ENCODE measurements at regions not wholly inside any gene's neighbourhood (a gene's known extent, or its start where the extent isn't known, plus 50 kb on each side); places are given as distances from the start of the nearest gene placed in this dataset.

DNA sequence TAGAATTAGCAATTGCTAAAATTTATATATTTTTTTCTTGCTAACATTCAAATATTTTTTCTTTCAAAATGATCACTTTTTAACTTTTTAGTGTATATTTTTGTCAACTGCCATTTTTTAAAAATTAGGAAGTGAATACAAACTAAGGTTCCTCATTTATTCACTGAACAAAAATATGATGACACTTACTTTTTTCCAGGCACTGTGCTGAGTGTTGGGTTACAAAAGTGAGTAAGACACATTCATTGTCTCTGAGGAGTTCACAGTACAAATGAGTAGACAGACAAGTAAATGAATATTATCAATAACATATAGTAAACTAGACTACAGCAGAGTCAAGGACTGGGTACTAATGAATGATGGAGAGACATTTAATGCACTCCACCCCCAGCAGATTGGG, 543.5 kb downstream of the PDHA2 start:
- Mint-ChIP-seq H3K4me3 (no peak overlapping the region), H3K36me3 (ENCODE audit: low read depth) (no peaks in the 10 kb centered on the region), H3K9me3 (no peaks in the 10 kb centered on the region), H3K4me1 (no peaks in the 10 kb centered on the region), H3K27ac (no peak overlapping the region), H3K27me3 (ENCODE audit: low read depth) (no peaks in the 10 kb centered on the region)
- TF ChIP-seq, protein P1, sequence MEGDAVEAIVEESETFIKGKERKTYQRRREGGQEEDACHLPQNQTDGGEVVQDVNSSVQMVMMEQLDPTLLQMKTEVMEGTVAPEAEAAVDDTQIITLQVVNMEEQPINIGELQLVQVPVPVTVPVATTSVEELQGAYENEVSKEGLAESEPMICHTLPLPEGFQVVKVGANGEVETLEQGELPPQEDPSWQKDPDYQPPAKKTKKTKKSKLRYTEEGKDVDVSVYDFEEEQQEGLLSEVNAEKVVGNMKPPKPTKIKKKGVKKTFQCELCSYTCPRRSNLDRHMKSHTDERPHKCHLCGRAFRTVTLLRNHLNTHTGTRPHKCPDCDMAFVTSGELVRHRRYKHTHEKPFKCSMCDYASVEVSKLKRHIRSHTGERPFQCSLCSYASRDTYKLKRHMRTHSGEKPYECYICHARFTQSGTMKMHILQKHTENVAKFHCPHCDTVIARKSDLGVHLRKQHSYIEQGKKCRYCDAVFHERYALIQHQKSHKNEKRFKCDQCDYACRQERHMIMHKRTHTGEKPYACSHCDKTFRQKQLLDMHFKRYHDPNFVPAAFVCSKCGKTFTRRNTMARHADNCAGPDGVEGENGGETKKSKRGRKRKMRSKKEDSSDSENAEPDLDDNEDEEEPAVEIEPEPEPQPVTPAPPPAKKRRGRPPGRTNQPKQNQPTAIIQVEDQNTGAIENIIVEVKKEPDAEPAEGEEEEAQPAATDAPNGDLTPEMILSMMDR (IDR thresholded peaks at IDR 0.05; ENCODE audit: unreplicated experiment in 3 of 3): no peak

DNA sequence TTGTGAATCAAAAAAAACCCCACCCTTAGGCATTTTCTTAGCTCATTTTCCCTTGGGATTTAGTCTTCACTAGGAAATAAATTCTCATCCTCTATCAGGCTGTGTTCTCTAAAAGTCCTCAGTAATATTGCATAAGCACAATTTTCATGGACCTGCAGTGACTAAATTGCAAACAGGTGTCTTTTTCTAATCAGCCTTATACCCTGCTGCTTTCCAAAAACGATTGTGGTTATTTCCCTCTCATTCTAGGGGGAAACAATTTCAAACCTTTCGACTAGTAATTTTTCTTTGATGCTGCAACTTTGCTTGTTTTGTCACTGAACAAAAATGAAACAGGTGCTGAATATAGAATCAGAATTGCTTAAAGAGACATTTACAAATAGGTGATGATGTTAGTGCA, 549.9 kb downstream of the PDHA2 start:
- TF ChIP-seq, protein P1 (IDR thresholded peaks at IDR 0.05; ENCODE audit: unreplicated experiment in 3 of 3): no peak
- H3K36me3 Mint-ChIP-seq (ENCODE audit: low read depth): no peaks in the 10 kb centered on the region
- H3K9me3 Mint-ChIP-seq: no peaks in the 10 kb centered on the region
- H3K4me1 Mint-ChIP-seq: no peaks in the 10 kb centered on the region
- no peaks in the 10 kb centered on the region for H3K27me3 Mint-ChIP-seq (ENCODE audit: low read depth)
- H3K27ac Mint-ChIP-seq: no peak overlapping the region
- H3K4me3 Mint-ChIP-seq: no peak overlapping the region

DNA sequence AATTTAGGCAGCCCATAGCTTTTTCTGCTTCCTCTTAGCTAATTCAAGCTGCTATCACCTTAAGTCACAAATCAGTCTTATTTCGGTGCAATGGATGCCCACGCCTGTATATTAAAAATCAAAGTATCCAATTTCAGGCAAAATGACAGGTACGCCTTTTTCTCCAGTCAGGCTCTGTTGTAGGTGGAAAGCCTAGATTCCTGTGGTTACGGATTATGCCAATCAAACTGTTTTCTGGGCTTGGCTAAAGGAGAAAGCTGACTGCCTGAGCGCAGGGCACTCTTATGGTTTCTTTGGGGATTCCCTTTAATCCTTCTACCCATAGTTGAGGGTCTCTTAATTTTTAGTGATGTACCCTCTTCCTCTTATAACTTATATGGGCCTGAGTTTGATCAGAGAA, 550.5 kb downstream of the PDHA2 start:
- Mint-ChIP-seq H3K4me3 (no peak overlapping the region), H3K36me3 (ENCODE audit: low read depth) (no peaks in the 10 kb centered on the region), H3K27me3 (ENCODE audit: low read depth) (no peaks in the 10 kb centered on the region), H3K9me3 (no peaks in the 10 kb centered on the region), H3K27ac (no peak overlapping the region), H3K4me1 (no peaks in the 10 kb centered on the region)
- TF ChIP-seq, protein P1 (IDR thresholded peaks at IDR 0.05; ENCODE audit: unreplicated experiment in 3 of 3): no peak

DNA sequence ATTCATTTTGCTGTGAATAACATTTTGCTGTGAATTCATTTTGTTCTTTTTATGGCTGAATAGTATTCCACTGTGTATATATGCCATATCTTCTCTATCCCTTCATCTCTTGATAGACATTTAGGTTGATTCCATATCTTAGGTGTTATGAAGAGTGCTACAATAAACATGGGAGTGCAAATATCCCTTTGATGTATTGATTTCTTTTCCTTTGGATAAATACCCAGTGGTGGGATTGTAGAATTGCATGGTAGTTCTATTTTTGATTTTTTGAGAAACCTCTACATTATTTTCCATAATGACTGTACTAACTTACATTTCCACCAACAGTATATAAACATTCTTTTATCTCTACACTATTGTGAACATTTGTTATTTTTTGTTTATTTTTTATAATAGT, 555.9 kb downstream of the PDHA2 start:
- H3K27ac Mint-ChIP-seq: no peak overlapping the region
- no peaks in the 10 kb centered on the region for H3K27me3 Mint-ChIP-seq (ENCODE audit: low read depth)
- peaks cover 5% of the 10 kb centered on the region for H3K9me3 Mint-ChIP-seq
- H3K4me1 Mint-ChIP-seq: no peaks in the 10 kb centered on the region
- TF ChIP-seq, protein P1 (IDR thresholded peaks at IDR 0.05; ENCODE audit: unreplicated experiment in 3 of 3): no peak
- H3K4me3 Mint-ChIP-seq: no peak overlapping the region
- H3K36me3 Mint-ChIP-seq (ENCODE audit: low read depth): no peaks in the 10 kb centered on the region

DNA sequence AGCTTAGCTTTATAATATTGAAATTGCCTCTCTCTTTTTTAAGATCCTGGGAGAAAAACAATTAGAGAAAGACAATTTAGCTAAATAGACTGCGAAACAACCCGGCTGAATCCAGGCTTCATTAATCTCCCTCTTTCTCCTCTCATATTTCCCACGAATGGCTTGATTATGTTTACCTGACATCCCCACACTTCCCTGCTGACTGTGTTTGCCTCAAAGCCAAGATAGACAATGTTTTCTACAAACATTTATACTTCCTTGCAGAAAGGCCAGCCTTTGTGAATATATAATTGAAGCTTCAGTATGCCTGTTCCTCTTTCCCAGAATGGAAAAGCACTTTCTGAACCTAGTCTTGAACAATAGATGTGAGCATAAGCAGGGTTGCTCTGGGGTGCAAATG, 566.8 kb downstream of the PDHA2 start:
- peak overlapping the region; percentile 11 to 65 (median 55) for H3K27ac Mint-ChIP-seq
- no peak overlapping the region for H3K4me3 Mint-ChIP-seq
- H3K36me3 Mint-ChIP-seq (ENCODE audit: low read depth): peaks cover 3% of the 10 kb centered on the region
- H3K27me3 Mint-ChIP-seq (ENCODE audit: low read depth): no peaks in the 10 kb centered on the region
- H3K4me1 Mint-ChIP-seq: peaks cover 6% of the 10 kb centered on the region
- TF ChIP-seq, protein P1 (IDR thresholded peaks at IDR 0.05; ENCODE audit: unreplicated experiment in 3 of 3): no peak
- H3K9me3 Mint-ChIP-seq: peaks cover 4% of the 10 kb centered on the region

DNA sequence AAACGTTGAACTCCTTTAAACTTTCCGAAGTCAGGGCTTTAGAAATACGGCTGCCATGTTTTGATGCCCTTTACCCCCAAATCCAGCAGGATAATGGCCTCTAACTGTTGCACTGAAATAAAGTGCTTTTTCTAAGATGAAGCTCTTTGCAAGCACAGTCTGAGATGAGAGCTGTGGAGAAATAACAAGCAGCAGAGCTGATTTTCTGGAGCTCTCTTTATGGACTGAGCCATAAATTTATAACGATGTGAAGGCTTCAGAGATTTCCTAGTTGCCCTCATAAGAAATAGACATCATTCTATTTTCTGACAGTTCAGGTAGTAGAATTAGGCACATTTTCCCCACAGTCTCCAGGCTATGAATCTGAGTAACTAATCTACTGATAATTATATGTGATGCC, 567.3 kb downstream of the PDHA2 start:
- H3K27ac Mint-ChIP-seq: peak overlapping the region; percentile 11 to 65 (median 55)
- H3K4me1 Mint-ChIP-seq: peaks cover 6% of the 10 kb centered on the region
- H3K36me3 Mint-ChIP-seq (ENCODE audit: low read depth): peaks cover 3% of the 10 kb centered on the region
- no peaks in the 10 kb centered on the region for H3K27me3 Mint-ChIP-seq (ENCODE audit: low read depth)
- H3K9me3 Mint-ChIP-seq: peaks cover 4% of the 10 kb centered on the region
- no peak overlapping the region for H3K4me3 Mint-ChIP-seq
- TF ChIP-seq, protein P1 (IDR thresholded peaks at IDR 0.05; ENCODE audit: unreplicated experiment in 3 of 3): no peak
